ENCODE measurements at regions not wholly inside any gene's neighbourhood (a gene's known extent, or its start where the extent isn't known, plus 50 kb on each side); places are given as distances from the start of the nearest gene placed in this dataset.

- no peaks in the 10 kb centered on the region for H3K4me1 ChIP-seq
These were observed 1408.9 kb upstream of the PCDH7 start for GRCh38 chr4:29311247-29311646.

GRCh38 chr4:29319663-29320340 lies 1400.4 kb upstream of the PCDH7 start:
- Histone ChIP-seq H3K36me3 (no peaks in the 10 kb centered on the region), H3K27me3 (no peaks in the 10 kb centered on the region), H3K4me3 (no peak overlapping the region), H3K4me1 (no peaks in the 10 kb centered on the region), H3K27ac (no peak overlapping the region), H3K9me3 (no peaks in the 10 kb centered on the region)
- no peak for DNase-seq
- TF ChIP-seq POLR2A (IDR thresholded peaks at IDR 0.05) (no peak), CTCF (IDR thresholded peaks at IDR 0.05) (no peak)
- intact Hi-C loops (cut with DNase I), result no loop called here
- WGBS, 2 donors, result 65 to 72% methylated on average over 2 of the region's 2 CpGs

More at GRCh38 chr4:29311247-29311646, 1408.9 kb upstream of the PCDH7 start:
- no peaks in the 10 kb centered on the region for H3K36me3 ChIP-seq
- no peak overlapping the region for H3K4me3 ChIP-seq
- H3K27me3 ChIP-seq, result no peaks in the 10 kb centered on the region
- DNase-seq, result no peak
- WGBS, 2 donors, result 33 to 73% methylated on average over 1 of the region's 1 CpG
- no peak overlapping the region for H3K27ac ChIP-seq
- intact Hi-C loops (cut with DNase I), result no loop called here
- no peak for TF ChIP-seq POLR2A (IDR thresholded peaks at IDR 0.05)
- no peak for TF ChIP-seq CTCF (IDR thresholded peaks at IDR 0.05)
- H3K9me3 ChIP-seq, result peaks cover 0 to 4% (median 0%) of the 10 kb centered on the region in 3 donors

- Histone ChIP-seq H3K4me1 (no peaks in the 10 kb centered on the region), H3K4me3 (no peak overlapping the region), H3K27ac (no peak overlapping the region), H3K27me3 (no peaks in the 10 kb centered on the region), H3K36me3 (no peaks in the 10 kb centered on the region), H3K9me3 (no peaks in the 10 kb centered on the region)
- 42 to 64% methylated on average over 5 to 6 of the region's 6 CpGs for WGBS, 2 donors
- DNase-seq, result no peak
- intact Hi-C loops (cut with DNase I), result no loop called here
- TF ChIP-seq CTCF (IDR thresholded peaks at IDR 0.05) (no peak), POLR2A (IDR thresholded peaks at IDR 0.05) (no peak)
These were observed 1399.1 kb upstream of the PCDH7 start for GRCh38 chr4:29320947-29321620.

GRCh38 chr4:29326004-29326403 lies 1394.2 kb upstream of the PCDH7 start:
- 37 to 53% methylated on average over 2 of the region's 2 CpGs for WGBS, 2 donors
- H3K27ac ChIP-seq, result no peak overlapping the region
- H3K4me1 ChIP-seq, result no peaks in the 10 kb centered on the region
- H3K4me3 ChIP-seq, result no peak overlapping the region
- no peak for TF ChIP-seq POLR2A (IDR thresholded peaks at IDR 0.05)
- TF ChIP-seq CTCF (IDR thresholded peaks at IDR 0.05), result no peak
- no peaks in the 10 kb centered on the region for H3K27me3 ChIP-seq
- no peaks in the 10 kb centered on the region for H3K9me3 ChIP-seq
- intact Hi-C loops (cut with DNase I), result no loop called here
- DNase-seq, result no peak
- H3K36me3 ChIP-seq, result no peaks in the 10 kb centered on the region

- Histone ChIP-seq H3K4me3 (no peak overlapping the region), H3K27me3 (no peaks in the 10 kb centered on the region), H3K36me3 (no peaks in the 10 kb centered on the region), H3K4me1 (no peaks in the 10 kb centered on the region), H3K9me3 (no peaks in the 10 kb centered on the region), H3K27ac (no peak overlapping the region)
- TF ChIP-seq POLR2A (IDR thresholded peaks at IDR 0.05) (no peak), CTCF (IDR thresholded peaks at IDR 0.05) (no peak)
- intact Hi-C loops (cut with DNase I), result no loop called here
- DNase-seq, result no peak
- WGBS, 2 donors, result 40 to 57% methylated on average over 2 of the region's 2 CpGs
These were observed 1393.4 kb upstream of the PCDH7 start for GRCh38 chr4:29326816-29327215.
